SK-N-SH treated with all-trans-retinoic acid at 6 μM for 48 hours (cell line): ENCODE measurements at regions not wholly inside any gene's neighbourhood (a gene's known extent, or its start where the extent isn't known, plus 50 kb on each side); places are given as distances from the start of the nearest gene placed in this dataset.

Source experiments
- ATAC-seq: fragments of 200-7000 bp; cut with Tn5 transposase; 3 replicates; pipeline ENCODE4 v1.9.1; 2020; ENCODE audit warnings: mild to moderate bottlenecking, moderate library complexity
- ARNTL ChIP-seq: fragments of 450-650 bp; formaldehyde crosslinking; IDR thresholded peaks from 2 replicates; pipeline ENCODE4 v1.5.0; 2020; ENCODE audit warnings: low read depth, mild to moderate bottlenecking, moderate library complexity, borderline replicate concordance
- BACH2 ChIP-seq: fragments of 250-450 bp; sonication (Bioruptor Pico); IDR thresholded peaks from 2 replicates; pipeline ENCODE4 v1.9.0; 2021; ENCODE audit warnings: mild to moderate bottlenecking, borderline replicate concordance
- CSDC2 ChIP-seq: fragments of 250-450 bp; sonication (Bioruptor Pico); IDR thresholded peaks from 2 replicates; pipeline ENCODE4 v1.5.0; 2020; ENCODE audit warnings: mild to moderate bottlenecking, moderate library complexity
- GLIS3 ChIP-seq: fragments of 250-450 bp; sonication (Bioruptor Pico); IDR thresholded peaks from 2 replicates; pipeline ENCODE4 v1.5.0; 2020; ENCODE audit warnings: mild to moderate bottlenecking, moderate library complexity
- ISL1 ChIP-seq: fragments of 250-450 bp; sonication (Bioruptor Pico); IDR thresholded peaks from 2 replicates; pipeline ENCODE4 v2.1.2; 2022; ENCODE audit warnings: mild to moderate bottlenecking, moderate library complexity
- PPARA ChIP-seq: fragments of 250-450 bp; sonication (Bioruptor Pico); IDR thresholded peaks from 2 replicates; pipeline ENCODE4 v1.5.0; 2020; ENCODE audit warnings: mild to moderate bottlenecking, borderline replicate concordance
- RARB ChIP-seq: fragments of 250-450 bp; sonication (Bioruptor Pico); IDR thresholded peaks from 2 replicates; pipeline ENCODE4 v1.8.0; 2021; ENCODE audit warnings: mild to moderate bottlenecking, moderate library complexity
- SNAI2 ChIP-seq: fragments of 250-450 bp; sonication (Bioruptor Pico); IDR thresholded peaks from 2 replicates; pipeline ENCODE4 v1.5.0; 2020; ENCODE audit warnings: mild to moderate bottlenecking, moderate library complexity
- TCF4 ChIP-seq: fragments of 250-450 bp; sonication (Bioruptor Pico); IDR thresholded peaks from 2 replicates; pipeline ENCODE4 v1.8.0; 2021; ENCODE audit warnings: mild to moderate bottlenecking, moderate library complexity, borderline replicate concordance
- TOX ChIP-seq: fragments of 250-450 bp; sonication (Bioruptor Pico); IDR thresholded peaks from 2 replicates; pipeline ENCODE4 v1.8.0; 2021; ENCODE audit warnings: mild to moderate bottlenecking, moderate library complexity, borderline replicate concordance
- ZC3H10 ChIP-seq: fragments of 250-450 bp; sonication (Bioruptor Pico); IDR thresholded peaks from 2 replicates; pipeline ENCODE4 v1.5.1; 2021; ENCODE audit warnings: mild to moderate bottlenecking, moderate library complexity
- ZFP3 ChIP-seq: fragments of 250-450 bp; sonication (Bioruptor Pico); IDR thresholded peaks from 2 replicates; pipeline ENCODE4 v1.5.0; 2020; ENCODE audit warnings: mild to moderate bottlenecking, moderate library complexity
- ZFP30 ChIP-seq: fragments of 450-650 bp; formaldehyde crosslinking; IDR thresholded peaks from 2 replicates; pipeline ENCODE4 v1.5.0; 2022; ENCODE audit warnings: mild to moderate bottlenecking, moderate library complexity
- ZNF70 ChIP-seq: fragments of 450-650 bp; formaldehyde crosslinking; IDR thresholded peaks from 2 replicates; pipeline ENCODE4 v1.5.0; 2020; ENCODE audit warnings: mild to moderate bottlenecking, moderate library complexity
- ZNF8 ChIP-seq: fragments of 450-650 bp; formaldehyde crosslinking; IDR thresholded peaks from 2 replicates; pipeline ENCODE4 v1.5.0; 2020; ENCODE audit warnings: mild to moderate bottlenecking, moderate library complexity
- TF ChIP-seq, protein P1 (sequence below): fragments of 250-450 bp; sonication (Bioruptor Pico); IDR thresholded peaks from 2 replicates; pipeline ENCODE4 v1.8.0; 2020; ENCODE audit warnings: mild to moderate bottlenecking, moderate library complexity, borderline replicate concordance
- TF ChIP-seq, protein P2 (sequence below): fragments of 250-450 bp; sonication (Bioruptor Pico); IDR thresholded peaks from 2 replicates; pipeline ENCODE4 v1.5.0; 2020; ENCODE audit warnings: mild to moderate bottlenecking, moderate library complexity
- TF ChIP-seq, protein P3 (sequence below): fragments of 250-450 bp; sonication (Bioruptor Pico); IDR thresholded peaks from 2 replicates; pipeline ENCODE4 v1.5.1; 2021; ENCODE audit warnings: mild to moderate bottlenecking, moderate library complexity
- TF ChIP-seq, protein P4 (sequence below): fragments of 250-450 bp; sonication (Bioruptor Pico); IDR thresholded peaks from 2 replicates; pipeline ENCODE4 v1.5.1; 2020; ENCODE audit warnings: low read depth, mild to moderate bottlenecking, moderate library complexity

DNA sequence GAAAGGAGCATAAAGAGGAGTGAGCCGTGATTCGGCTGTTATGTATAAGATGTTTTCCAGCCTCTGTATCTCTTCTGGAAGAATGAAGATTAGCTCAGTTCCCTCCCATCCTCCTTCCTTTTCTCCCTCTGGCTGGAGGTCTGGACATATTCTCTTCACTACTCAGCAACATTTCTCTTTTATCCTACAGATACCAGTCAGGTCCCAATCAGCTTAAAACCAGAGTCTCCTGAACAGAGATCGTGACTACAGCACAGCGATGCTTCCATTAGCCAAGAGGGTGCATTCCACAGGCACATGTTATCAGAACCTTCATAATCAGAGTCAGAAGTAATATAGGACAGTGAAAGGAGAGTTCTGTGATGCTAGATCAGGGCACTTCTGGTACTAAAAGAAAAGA is 133.9 kb upstream of the SOX4 start:
- no peak for TF ChIP-seq ARNTL
- TF ChIP-seq, protein P1, sequence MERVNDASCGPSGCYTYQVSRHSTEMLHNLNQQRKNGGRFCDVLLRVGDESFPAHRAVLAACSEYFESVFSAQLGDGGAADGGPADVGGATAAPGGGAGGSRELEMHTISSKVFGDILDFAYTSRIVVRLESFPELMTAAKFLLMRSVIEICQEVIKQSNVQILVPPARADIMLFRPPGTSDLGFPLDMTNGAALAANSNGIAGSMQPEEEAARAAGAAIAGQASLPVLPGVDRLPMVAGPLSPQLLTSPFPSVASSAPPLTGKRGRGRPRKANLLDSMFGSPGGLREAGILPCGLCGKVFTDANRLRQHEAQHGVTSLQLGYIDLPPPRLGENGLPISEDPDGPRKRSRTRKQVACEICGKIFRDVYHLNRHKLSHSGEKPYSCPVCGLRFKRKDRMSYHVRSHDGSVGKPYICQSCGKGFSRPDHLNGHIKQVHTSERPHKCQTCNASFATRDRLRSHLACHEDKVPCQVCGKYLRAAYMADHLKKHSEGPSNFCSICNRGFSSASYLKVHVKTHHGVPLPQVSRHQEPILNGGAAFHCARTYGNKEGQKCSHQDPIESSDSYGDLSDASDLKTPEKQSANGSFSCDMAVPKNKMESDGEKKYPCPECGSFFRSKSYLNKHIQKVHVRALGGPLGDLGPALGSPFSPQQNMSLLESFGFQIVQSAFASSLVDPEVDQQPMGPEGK, result no peak
- no peak for TF ChIP-seq TOX
- TF ChIP-seq PPARA (CRISPR knock-in tag), result no peak
- TF ChIP-seq, protein P2, sequence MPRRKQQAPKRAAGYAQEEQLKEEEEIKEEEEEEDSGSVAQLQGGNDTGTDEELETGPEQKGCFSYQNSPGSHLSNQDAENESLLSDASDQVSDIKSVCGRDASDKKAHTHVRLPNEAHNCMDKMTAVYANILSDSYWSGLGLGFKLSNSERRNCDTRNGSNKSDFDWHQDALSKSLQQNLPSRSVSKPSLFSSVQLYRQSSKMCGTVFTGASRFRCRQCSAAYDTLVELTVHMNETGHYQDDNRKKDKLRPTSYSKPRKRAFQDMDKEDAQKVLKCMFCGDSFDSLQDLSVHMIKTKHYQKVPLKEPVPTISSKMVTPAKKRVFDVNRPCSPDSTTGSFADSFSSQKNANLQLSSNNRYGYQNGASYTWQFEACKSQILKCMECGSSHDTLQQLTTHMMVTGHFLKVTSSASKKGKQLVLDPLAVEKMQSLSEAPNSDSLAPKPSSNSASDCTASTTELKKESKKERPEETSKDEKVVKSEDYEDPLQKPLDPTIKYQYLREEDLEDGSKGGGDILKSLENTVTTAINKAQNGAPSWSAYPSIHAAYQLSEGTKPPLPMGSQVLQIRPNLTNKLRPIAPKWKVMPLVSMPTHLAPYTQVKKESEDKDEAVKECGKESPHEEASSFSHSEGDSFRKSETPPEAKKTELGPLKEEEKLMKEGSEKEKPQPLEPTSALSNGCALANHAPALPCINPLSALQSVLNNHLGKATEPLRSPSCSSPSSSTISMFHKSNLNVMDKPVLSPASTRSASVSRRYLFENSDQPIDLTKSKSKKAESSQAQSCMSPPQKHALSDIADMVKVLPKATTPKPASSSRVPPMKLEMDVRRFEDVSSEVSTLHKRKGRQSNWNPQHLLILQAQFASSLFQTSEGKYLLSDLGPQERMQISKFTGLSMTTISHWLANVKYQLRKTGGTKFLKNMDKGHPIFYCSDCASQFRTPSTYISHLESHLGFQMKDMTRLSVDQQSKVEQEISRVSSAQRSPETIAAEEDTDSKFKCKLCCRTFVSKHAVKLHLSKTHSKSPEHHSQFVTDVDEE, result no peak
- TF ChIP-seq ZFP30 (CRISPR knock-in tag), result no peak
- TF ChIP-seq TCF4, result no peak
- TF ChIP-seq ISL1 (CRISPR knock-in tag), result no peak
- no peak for TF ChIP-seq SNAI2 (CRISPR knock-in tag)
- TF ChIP-seq ZNF70 (CRISPR knock-in tag), result no peak
- TF ChIP-seq GLIS3 (CRISPR knock-in tag), result no peak
- TF ChIP-seq, protein P3, sequence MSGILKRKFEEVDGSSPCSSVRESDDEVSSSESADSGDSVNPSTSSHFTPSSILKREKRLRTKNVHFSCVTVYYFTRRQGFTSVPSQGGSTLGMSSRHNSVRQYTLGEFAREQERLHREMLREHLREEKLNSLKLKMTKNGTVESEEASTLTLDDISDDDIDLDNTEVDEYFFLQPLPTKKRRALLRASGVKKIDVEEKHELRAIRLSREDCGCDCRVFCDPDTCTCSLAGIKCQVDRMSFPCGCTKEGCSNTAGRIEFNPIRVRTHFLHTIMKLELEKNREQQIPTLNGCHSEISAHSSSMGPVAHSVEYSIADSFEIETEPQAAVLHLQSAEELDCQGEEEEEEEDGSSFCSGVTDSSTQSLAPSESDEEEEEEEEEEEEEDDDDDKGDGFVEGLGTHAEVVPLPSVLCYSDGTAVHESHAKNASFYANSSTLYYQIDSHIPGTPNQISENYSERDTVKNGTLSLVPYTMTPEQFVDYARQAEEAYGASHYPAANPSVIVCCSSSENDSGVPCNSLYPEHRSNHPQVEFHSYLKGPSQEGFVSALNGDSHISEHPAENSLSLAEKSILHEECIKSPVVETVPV (CRISPR knock-in tag), result no peak
- no peak for TF ChIP-seq ZFP3 (CRISPR knock-in tag)
- TF ChIP-seq RARB (CRISPR knock-in tag), result no peak
- no peak for ATAC-seq

GRCh38 chr6:21461844-21462518 is 131.6 kb upstream of the SOX4 start:
- no peak for TF ChIP-seq BACH2 (CRISPR knock-in tag)
- TF ChIP-seq SNAI2 (CRISPR knock-in tag), result no peak
- no peak for TF ChIP-seq ZNF70 (CRISPR knock-in tag)
- TF ChIP-seq ISL1 (CRISPR knock-in tag), result no peak
- no peak for TF ChIP-seq TOX
- no peak for TF ChIP-seq CSDC2 (CRISPR knock-in tag)
- TF ChIP-seq, protein P4, sequence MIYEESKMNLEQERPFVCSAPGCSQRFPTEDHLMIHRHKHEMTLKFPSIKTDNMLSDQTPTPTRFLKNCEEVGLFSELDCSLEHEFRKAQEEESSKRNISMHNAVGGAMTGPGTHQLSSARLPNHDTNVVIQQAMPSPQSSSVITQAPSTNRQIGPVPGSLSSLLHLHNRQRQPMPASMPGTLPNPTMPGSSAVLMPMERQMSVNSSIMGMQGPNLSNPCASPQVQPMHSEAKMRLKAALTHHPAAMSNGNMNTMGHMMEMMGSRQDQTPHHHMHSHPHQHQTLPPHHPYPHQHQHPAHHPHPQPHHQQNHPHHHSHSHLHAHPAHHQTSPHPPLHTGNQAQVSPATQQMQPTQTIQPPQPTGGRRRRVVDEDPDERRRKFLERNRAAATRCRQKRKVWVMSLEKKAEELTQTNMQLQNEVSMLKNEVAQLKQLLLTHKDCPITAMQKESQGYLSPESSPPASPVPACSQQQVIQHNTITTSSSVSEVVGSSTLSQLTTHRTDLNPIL (CRISPR knock-in tag), result no peak
- TF ChIP-seq ARNTL, result no peak
- TF ChIP-seq, protein P1, result no peak
- TF ChIP-seq, protein P2, result no peak
- no peak for TF ChIP-seq GLIS3 (CRISPR knock-in tag)
- no peak for TF ChIP-seq ZFP30 (CRISPR knock-in tag)
- no peak for ATAC-seq

- TF ChIP-seq RARB (CRISPR knock-in tag) (no peak), ZFP30 (CRISPR knock-in tag) (no peak), GLIS3 (CRISPR knock-in tag) (no peak), ISL1 (CRISPR knock-in tag) (no peak), ZC3H10 (CRISPR knock-in tag) (no peak), ZFP3 (CRISPR knock-in tag) (no peak), ZNF70 (CRISPR knock-in tag) (no peak), BACH2 (CRISPR knock-in tag) (no peak), ZNF8 (no peak), TOX (no peak), CSDC2 (CRISPR knock-in tag) (no peak)
- TF ChIP-seq, protein P4 (CRISPR knock-in tag), result no peak
- no peak for ATAC-seq
Observed at GRCh38 chr6:21462519-21462852, 131.1 kb upstream of the SOX4 start.
